Right ventricle myocardium superior (tissue), 1 donor: ENCODE measurements at regions not wholly inside any gene's neighbourhood (a gene's known extent, or its start where the extent isn't known, plus 50 kb on each side); places are given as distances from the start of the nearest gene placed in this dataset.
"Not testable (repeated sequence)": the region's sequence is repeated elsewhere in the genome, so short reads cannot be mapped to it uniquely, and the experiment has no call there.

Experiments
- ATAC-seq: fragments of 200-7000 bp; cut with Tn5 transposase; one replicate; pipeline ENCODE4 v1.9.1; 2020; ENCODE audit warnings: mild to moderate bottlenecking; ENCODE audit not compliant: poor library complexity
- DNase-seq: peaks from one replicate; pipeline ENCODE4 v3.0.0-alpha.2; 2020
- intact Hi-C: fragments of 100-400 bp; cut with DNase I; formaldehyde crosslinking; loops from one replicate; pipeline ENCODE4 v1.11.2; 2022
- donor health status: DM: no; HTN: yes; CAD: no; lungs with severe emphysema.

DNA sequence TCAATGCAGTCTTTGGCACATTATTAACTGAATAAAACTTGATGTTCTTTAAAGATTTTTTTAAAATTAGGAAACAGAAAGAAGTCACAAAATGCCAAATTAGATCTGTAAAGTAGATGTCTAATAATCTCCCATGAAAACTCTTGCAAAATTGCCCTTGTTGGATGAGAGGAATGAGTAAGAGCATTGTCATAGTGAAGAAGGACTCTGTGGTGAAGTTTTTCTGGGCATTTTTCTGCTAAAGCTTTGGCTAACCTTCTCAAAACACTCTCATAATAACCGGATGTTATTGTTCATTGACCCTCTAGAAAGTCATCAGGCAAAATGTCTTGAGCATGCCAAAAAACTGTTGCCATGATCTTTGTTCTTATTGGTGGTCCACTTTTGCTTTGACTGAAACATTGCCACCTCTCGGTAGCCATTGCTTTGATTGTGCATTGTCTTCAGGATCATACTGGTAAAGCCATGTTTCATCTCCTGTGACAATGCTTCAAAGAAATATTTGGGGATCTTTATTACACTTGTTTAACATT lies 549.3 kb downstream of the LIG4 start:
- no peak for DNase-seq
- intact Hi-C loops, result no loop called here
- ATAC-seq, result no peak

DNA sequence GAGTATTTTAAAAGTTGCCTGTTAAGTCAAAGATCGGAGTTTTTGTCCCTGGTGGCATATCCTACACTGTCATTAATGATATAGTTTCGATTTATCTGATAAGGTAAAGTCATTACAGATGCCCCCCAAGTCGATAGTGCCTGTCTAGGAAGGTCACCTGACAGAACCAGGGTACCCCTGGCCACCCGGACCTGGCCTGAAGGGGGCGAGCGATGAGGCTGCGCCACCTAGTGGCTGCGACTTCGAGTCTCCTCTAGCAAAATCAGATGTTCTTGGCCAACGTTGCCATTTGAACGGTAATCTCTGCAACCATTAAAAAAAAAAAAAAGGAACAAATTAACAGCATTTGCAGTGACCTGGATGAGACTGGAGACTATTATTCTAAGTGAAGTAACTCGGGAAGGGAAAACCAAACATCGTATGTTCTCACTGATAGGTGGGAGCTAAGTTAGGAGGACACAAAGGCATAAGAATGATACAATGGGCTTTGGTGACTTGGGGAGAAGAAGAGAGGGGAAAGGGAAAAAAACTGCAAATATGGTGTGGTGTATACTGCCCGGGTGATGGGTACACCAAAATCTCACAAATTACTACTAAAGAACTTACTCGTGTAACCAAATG lies 565.1 kb downstream of the LIG4 start:
- DNase-seq, result peak; percentile 64
- intact Hi-C loops, result no loop called here
- no peak for ATAC-seq

DNA sequence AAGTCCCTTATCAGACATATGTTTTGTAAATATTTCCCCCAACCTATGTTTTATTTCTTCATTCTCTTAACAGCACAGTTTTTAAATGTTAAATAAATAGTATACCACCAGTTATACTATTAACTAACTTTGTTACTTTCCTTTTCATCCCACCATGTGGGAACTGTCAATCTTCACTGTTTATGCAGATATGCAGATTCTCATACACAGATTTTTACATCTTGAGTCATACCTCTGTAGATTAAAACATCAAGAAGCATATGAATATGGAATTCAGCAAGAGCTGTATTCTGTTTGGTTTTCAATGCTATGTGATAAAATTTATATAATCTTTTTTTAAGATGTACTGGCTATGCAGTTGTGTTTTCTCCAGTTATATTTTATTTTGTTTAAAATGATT lies 566.3 kb downstream of the LIG4 start:
- ATAC-seq (no peak), DNase-seq (no peak)
- intact Hi-C loops, result loop anchor here (5.0 kb wide), 1 partner anchor 437 kb away; no protein-coding TSS in a partner anchor

DNA sequence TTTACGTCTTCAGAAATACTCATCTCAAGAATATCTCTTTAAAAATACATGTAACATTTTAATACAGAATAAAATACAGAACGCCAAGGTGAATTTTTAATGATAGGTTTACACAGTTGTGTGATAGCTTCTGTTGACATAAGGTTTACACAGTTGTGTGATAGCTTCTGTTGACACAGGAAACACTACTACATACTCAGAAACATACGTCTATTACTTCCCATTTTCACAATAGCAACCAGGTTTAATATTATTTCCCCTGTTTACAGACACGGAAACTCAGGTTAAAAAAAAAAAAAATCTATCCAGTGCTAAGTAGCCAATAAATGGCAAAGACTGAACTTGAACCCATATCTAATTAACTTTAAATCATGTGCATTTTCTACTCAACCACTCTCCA lies 571.2 kb downstream of the LIG4 start:
- DNase-seq (no peak), ATAC-seq (no peak)
- intact Hi-C loops, result no loop called here

GRCh38 chr13:107643615-107644014 lies 571.7 kb downstream of the LIG4 start:
- ATAC-seq (no peak), DNase-seq (no peak)
- intact Hi-C loops, result no loop called here

- ATAC-seq (no peak), DNase-seq (no peak)
- intact Hi-C loops, result no loop called here
Measured at GRCh38 chr13:107642831-107643230, 572.5 kb downstream of the LIG4 start.

GRCh38 chr13:107641574-107641973 lies 573.8 kb downstream of the LIG4 start:
- ATAC-seq, result no peak
- intact Hi-C loops, result no loop called here
- DNase-seq, result no peak

GRCh38 chr13:107625648-107626047 lies 589.7 kb downstream of the LIG4 start:
- intact Hi-C loops, result no loop called here
- no peak for DNase-seq
- ATAC-seq, result no peak

DNA sequence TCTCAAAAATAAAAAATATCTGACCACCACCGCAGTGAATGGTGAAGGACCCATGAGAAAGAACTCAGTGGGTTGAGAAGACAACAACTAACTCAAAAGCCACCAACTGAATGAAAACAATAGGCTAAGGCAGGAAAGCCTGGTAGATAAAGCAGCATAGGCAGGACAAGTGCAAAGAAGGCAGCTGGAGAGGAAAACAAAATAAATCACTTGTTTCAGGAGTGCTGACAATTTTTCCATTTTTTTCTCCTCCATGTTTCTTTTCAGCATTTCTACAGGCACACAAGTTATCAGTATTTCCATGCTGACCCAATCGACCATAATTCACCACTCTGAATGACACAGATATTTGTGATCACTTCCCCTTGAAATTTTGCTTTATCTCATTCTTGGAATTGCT lies 597.8 kb downstream of the LIG4 start:
- ATAC-seq (no peak), DNase-seq (no peak)
- intact Hi-C loops, result no loop called here

- ATAC-seq (no peak), DNase-seq (no peak)
- intact Hi-C loops, result no loop called here
Measured at GRCh38 chr13:107612376-107612775, 603.0 kb downstream of the LIG4 start.

GRCh38 chr13:107608736-107609135 lies 606.6 kb downstream of the LIG4 start:
- no peak for DNase-seq

DNA sequence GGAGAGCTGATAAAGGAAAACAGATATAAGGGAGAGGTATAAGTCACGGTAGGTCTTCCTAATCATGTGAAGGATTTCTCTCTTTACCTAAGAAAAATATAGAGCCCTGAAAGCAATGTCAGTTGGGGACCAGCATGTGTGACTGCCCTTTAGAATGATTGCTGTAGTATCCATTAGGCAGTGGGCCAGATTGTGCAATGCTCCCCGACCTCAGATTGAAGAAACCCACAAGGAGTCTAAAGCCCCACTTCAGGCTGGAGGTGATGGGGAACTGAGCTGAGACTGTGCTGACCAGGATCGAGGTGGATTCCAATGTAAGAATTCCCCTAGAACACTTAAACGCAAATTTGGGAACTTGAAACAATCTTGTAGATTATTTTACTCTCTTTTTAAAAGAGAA lies 614.4 kb downstream of the LIG4 start:
- DNase-seq, result no peak
- ATAC-seq, result no peak
- intact Hi-C loops, result no loop called here

More at GRCh38 chr13:107608736-107609135, 606.6 kb downstream of the LIG4 start:
- intact Hi-C loops, result no loop called here
- no peak for ATAC-seq

DNA sequence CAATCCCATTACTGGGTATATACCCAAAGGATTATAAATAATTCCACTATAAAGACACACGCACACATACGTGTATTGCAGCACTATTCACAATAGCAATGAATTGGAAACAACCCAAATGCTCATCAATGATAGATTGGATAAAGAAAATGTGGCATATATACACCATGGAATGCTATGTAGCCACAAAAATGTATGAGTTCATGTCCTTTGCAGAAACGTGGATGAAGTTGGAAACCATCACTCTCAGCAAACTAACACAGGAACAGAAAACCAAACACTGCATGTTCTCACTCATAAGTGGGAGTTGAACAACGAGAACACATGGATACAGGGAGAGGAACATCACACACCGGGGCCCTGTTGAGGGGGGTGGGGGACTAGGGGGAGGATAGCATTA lies 619.0 kb downstream of the LIG4 start:
- ATAC-seq, intact Hi-C loops, DNase-seq: not testable (repeated sequence)

- intact Hi-C loops, result no loop called here
- no peak for ATAC-seq
- no peak for DNase-seq
Measured at GRCh38 chr13:107590556-107590955, 624.8 kb downstream of the LIG4 start.

DNA sequence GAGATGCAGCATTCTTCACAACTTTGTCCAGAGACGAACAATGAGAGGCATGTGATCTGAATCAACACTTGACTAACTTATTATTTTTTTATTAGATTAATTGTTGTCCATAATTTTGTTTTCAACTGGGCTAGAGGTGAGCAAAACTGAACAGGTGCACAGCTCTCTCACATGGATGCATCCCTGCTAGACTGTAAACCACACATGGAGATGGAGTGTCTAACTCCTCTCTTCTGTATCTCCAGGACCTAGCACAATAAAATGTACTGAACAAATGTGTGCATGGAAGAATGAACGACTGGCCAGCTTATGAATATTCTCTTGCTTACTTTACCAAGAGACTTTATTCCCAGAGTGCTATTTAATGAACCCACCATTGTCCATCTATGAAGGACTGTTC lies 627.7 kb downstream of the LIG4 start:
- ATAC-seq, result no peak
- intact Hi-C loops, result no loop called here
- no peak for DNase-seq

GRCh38 chr13:107586216-107586615 lies 629.1 kb downstream of the LIG4 start:
- ATAC-seq, result no peak

GRCh38 chr13:107585469-107586180 lies 629.7 kb downstream of the LIG4 start:
- ATAC-seq (no peak), DNase-seq (no peak)
- intact Hi-C loops, result no loop called here

More at GRCh38 chr13:107586216-107586615, 629.1 kb downstream of the LIG4 start:
- no peak for DNase-seq
- intact Hi-C loops, result no loop called here

DNA sequence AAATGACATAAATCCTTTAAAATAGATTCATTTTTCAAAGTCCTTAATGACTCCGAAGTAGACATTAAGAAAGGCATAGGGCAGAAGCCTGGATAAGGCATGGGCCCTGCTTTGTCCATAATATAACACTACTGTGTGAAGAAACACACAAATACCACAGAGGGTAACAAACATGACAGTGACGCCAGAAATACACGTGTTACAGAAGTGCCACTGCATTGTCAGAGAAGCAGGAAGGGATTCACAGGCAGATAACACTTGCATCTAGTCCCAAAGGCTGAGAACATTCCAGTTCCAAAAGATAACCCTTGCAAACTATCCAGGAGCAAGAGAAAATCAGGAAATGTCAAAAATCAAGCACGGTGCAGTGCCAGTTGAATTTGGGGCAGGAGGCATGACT lies 633.2 kb downstream of the LIG4 start:
- intact Hi-C loops, result no loop called here
- no peak for ATAC-seq

GRCh38 chr13:107580741-107581412 lies 634.5 kb downstream of the LIG4 start:
- DNase-seq (no peak), ATAC-seq (no peak)
- intact Hi-C loops, result no loop called here

More for the DNA sequence above, 633.2 kb downstream of the LIG4 start:
- no peak for DNase-seq

DNA sequence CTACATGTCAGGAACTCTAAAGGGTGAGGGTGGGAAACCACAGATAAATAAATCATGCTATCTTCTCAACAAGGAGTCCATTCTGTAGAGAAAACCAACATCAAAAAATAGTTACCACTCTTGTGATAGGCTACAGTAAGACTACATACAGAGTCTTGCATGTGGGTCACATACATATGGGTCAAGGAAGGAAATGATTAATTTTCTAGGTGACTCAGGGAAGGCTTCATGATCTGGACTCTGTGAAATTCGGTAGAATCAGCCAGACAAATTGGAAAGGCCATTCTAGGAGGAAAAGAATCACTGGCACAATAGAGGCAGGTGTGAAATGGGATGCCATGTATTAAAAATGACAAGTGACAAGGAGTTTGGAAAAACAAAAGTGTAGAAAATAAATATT lies 638.9 kb downstream of the LIG4 start:
- no peak for DNase-seq
- intact Hi-C loops, result no loop called here
- no peak for ATAC-seq
